ENCODE measurements at regions not wholly inside any gene's neighbourhood (a gene's known extent, or its start where the extent isn't known, plus 50 kb on each side); places are given as distances from the start of the nearest gene placed in this dataset.

DNA sequence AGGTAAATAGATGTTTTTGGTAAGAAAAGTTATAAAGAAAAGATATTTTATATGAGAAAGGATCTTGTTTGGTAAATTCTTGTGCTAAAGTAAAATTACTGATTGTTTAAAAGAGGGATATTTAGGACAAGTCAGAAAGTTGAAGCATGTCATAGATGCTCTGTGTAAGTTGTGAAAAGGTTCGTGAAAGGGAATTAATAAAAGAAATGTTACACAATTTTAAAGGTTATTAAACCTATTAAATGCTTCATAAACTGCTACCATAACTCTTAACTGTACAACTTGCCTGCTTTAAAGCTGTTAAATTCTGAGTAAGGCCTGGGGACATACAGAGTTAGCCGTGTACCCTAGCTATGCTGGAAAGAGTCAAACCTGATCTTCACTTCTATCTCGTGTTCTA, 634.1 kb downstream of the ACTR3B start:
- BruUV-seq (replicated peaks) = no TSS peak
- POLR2A ChIA-PET = no interaction called here
- Mint-ChIP-seq H3K27me3 (ENCODE audit: insufficient read depth, unreplicated experiment) (no peaks in the 10 kb centered on the region), H3K27ac (ENCODE audit: low read depth, unreplicated experiment) (no peak overlapping the region), H3K9me3 (ENCODE audit: unreplicated experiment) (peaks cover 21% of the 10 kb centered on the region), H3K36me3 (ENCODE audit: insufficient read depth, unreplicated experiment) (no peaks in the 10 kb centered on the region), H3K4me3 (ENCODE audit: unreplicated experiment) (no peak overlapping the region), H3K4me1 (ENCODE audit: insufficient read depth, unreplicated experiment) (no peaks in the 10 kb centered on the region)
- CTCF ChIA-PET = no interaction called here
- TF ChIP-seq CTCF (IDR thresholded peaks at IDR 0.05; ENCODE audit: unreplicated experiment) = no peak
- DNase-seq (ENCODE audit: unreplicated experiment) = peak; percentile 0
- intact Hi-C loops (cut with micrococcal nuclease) = no loop called here

DNA sequence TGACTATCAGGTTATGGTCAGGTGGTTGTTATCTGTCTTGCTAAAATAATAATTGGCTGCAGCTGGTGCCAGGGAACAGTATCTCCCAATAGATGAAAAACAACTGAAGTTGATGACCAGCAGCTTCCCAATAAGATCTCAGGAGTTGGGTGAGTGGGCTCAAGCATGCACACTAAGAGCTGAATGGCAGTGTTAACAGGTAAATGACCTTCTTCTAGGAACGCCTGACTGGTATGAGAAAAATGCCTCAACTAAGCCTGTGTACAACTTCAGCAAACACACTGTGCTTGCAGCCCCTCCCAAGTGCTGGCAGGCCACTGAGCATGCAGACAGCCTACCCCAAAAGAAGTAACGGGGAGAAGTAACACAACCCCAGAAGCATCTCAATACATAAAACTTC, 636.9 kb downstream of the ACTR3B start:
- TF ChIP-seq CTCF (IDR thresholded peaks at IDR 0.05; ENCODE audit: unreplicated experiment) = no peak
- intact Hi-C loops (cut with micrococcal nuclease) = no loop called here
- BruUV-seq (replicated peaks) = no TSS peak
- ChIA-PET CTCF (no interaction called here), POLR2A (no interaction called here)
- no peaks in the 10 kb centered on the region for H3K4me1 Mint-ChIP-seq (ENCODE audit: insufficient read depth, unreplicated experiment)
- no peak overlapping the region for H3K4me3 Mint-ChIP-seq (ENCODE audit: unreplicated experiment)
- no peaks in the 10 kb centered on the region for H3K27me3 Mint-ChIP-seq (ENCODE audit: insufficient read depth, unreplicated experiment)
- no peaks in the 10 kb centered on the region for H3K36me3 Mint-ChIP-seq (ENCODE audit: insufficient read depth, unreplicated experiment)
- H3K27ac Mint-ChIP-seq (ENCODE audit: low read depth, unreplicated experiment) = no peak overlapping the region
- no peak for DNase-seq (ENCODE audit: unreplicated experiment)
- H3K9me3 Mint-ChIP-seq (ENCODE audit: unreplicated experiment) = peaks cover 14% of the 10 kb centered on the region

DNA sequence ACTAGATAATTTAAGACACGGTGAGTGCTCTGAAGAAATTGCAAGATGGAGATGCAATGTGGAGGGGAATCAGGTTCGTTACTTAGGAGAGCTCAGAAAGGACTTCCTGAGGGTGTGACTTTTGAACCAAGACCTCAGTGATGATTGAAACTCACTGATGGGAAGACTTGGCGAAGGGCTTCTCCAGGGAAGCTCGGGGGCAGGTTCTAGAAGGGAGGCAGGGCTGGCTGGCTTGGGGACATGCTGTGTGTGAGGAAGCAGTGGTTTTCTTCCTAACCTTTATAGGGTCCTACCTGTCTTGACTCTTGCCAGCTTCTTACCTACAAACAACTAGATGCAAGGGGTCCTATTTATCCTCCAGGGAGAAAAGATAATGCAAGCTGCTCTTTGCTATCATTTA, 637.9 kb downstream of the ACTR3B start:
- no peak overlapping the region for H3K4me3 Mint-ChIP-seq (ENCODE audit: unreplicated experiment)
- ChIA-PET POLR2A (no interaction called here), CTCF (no interaction called here)
- peaks cover 1% of the 10 kb centered on the region for H3K4me1 Mint-ChIP-seq (ENCODE audit: insufficient read depth, unreplicated experiment)
- BruUV-seq (replicated peaks) = no TSS peak
- no peak overlapping the region for H3K27ac Mint-ChIP-seq (ENCODE audit: low read depth, unreplicated experiment)
- DNase-seq (ENCODE audit: unreplicated experiment) = no peak
- TF ChIP-seq CTCF (IDR thresholded peaks at IDR 0.05; ENCODE audit: unreplicated experiment) = no peak
- no peaks in the 10 kb centered on the region for H3K36me3 Mint-ChIP-seq (ENCODE audit: insufficient read depth, unreplicated experiment)
- H3K9me3 Mint-ChIP-seq (ENCODE audit: unreplicated experiment) = peaks cover 19% of the 10 kb centered on the region
- intact Hi-C loops (cut with micrococcal nuclease) = no loop called here
- no peaks in the 10 kb centered on the region for H3K27me3 Mint-ChIP-seq (ENCODE audit: insufficient read depth, unreplicated experiment)

- Mint-ChIP-seq H3K4me1 (ENCODE audit: insufficient read depth, unreplicated experiment) (peaks cover 6% of the 10 kb centered on the region), H3K36me3 (ENCODE audit: insufficient read depth, unreplicated experiment) (peaks cover 2% of the 10 kb centered on the region), H3K4me3 (ENCODE audit: unreplicated experiment) (no peak overlapping the region), H3K9me3 (ENCODE audit: unreplicated experiment) (peaks cover 20% of the 10 kb centered on the region), H3K27me3 (ENCODE audit: insufficient read depth, unreplicated experiment) (no peaks in the 10 kb centered on the region), H3K27ac (ENCODE audit: low read depth, unreplicated experiment) (no peak overlapping the region)
- BruUV-seq (replicated peaks) = no TSS peak
- DNase-seq (ENCODE audit: unreplicated experiment) = no peak
- ChIA-PET CTCF (interaction anchor here (0.5 kb wide), 1 partner anchor 994 kb away, joined by 3 read pairs; no protein-coding TSS in a partner anchor), POLR2A (no interaction called here)
- intact Hi-C loops (cut with micrococcal nuclease) = no loop called here
- no peak for TF ChIP-seq CTCF (IDR thresholded peaks at IDR 0.05; ENCODE audit: unreplicated experiment)
These were observed 638.4 kb downstream of the ACTR3B start for GRCh38 chr7:153397906-153398305.
